Osteocyte (in vitro differentiated cells): ENCODE measurements at regions not wholly inside any gene's neighbourhood (a gene's known extent, or its start where the extent isn't known, plus 50 kb on each side); places are given as distances from the start of the nearest gene placed in this dataset.
A peak's percentile ranks its signal among the peaks of the same experiment; 100 is the strongest.

Experiments
- DNase-seq: peaks from one replicate; pipeline ENCODE4 v3.0.0; 2021; ENCODE audit warnings: mixed read lengths; ENCODE audit not compliant: unreplicated experiment; ENCODE audit errors: extremely low spot score
- H3K27ac Mint-ChIP-seq: one replicate; pipeline ENCODE4 v1.8.0; 2021; ENCODE audit warnings: mild to moderate bottlenecking, mixed read lengths; ENCODE audit not compliant: unreplicated experiment
- H3K27me3 Mint-ChIP-seq: one replicate; pipeline ENCODE4 v1.8.0; 2021; ENCODE audit warnings: mixed read lengths; ENCODE audit not compliant: unreplicated experiment
- H3K36me3 Mint-ChIP-seq: one replicate; pipeline ENCODE4 v1.8.0; 2021; ENCODE audit warnings: mixed read lengths; ENCODE audit not compliant: unreplicated experiment
- H3K4me1 Mint-ChIP-seq: one replicate; pipeline ENCODE4 v1.8.0; 2021; ENCODE audit warnings: mixed read lengths; ENCODE audit not compliant: unreplicated experiment
- H3K4me3 Mint-ChIP-seq: one replicate; pipeline ENCODE4 v1.8.0; 2021; ENCODE audit warnings: mild to moderate bottlenecking, moderate library complexity, mixed read lengths; ENCODE audit not compliant: unreplicated experiment
- H3K9me3 Mint-ChIP-seq: one replicate; pipeline ENCODE4 v1.8.0; 2021; ENCODE audit warnings: mixed read lengths; ENCODE audit not compliant: unreplicated experiment
- TF ChIP-seq, protein P1 (sequence below): fragments of 200-600 bp; sonication (generic); IDR thresholded peaks from 2 replicates; pipeline ENCODE4 v1.5.0; 2021; ENCODE audit warnings: antibody characterized with exemption, mild to moderate bottlenecking, moderate library complexity

DNA sequence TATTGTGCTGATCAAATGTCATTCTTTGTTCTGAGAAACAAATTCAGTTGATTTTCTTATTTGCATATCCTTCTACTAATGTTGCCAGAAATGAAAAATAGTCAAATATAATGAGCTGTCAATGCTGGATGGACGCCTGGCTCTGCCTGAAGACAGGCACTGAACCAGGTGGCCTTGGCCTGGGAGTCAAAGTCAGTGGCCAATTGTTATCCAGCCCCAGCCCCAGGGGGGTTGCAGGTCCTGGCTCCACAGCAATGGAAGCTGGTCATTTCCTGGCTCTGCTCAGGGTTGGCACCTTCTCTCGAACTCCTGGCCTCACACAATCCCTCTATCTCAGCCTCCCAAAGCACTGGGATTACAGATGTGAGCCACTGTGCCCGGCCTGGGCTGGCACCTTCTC lies 176.8 kb upstream of the GLI2 start:
- H3K36me3 Mint-ChIP-seq = no peaks in the 10 kb centered on the region
- no peak overlapping the region for H3K4me3 Mint-ChIP-seq
- TF ChIP-seq, protein P1, sequence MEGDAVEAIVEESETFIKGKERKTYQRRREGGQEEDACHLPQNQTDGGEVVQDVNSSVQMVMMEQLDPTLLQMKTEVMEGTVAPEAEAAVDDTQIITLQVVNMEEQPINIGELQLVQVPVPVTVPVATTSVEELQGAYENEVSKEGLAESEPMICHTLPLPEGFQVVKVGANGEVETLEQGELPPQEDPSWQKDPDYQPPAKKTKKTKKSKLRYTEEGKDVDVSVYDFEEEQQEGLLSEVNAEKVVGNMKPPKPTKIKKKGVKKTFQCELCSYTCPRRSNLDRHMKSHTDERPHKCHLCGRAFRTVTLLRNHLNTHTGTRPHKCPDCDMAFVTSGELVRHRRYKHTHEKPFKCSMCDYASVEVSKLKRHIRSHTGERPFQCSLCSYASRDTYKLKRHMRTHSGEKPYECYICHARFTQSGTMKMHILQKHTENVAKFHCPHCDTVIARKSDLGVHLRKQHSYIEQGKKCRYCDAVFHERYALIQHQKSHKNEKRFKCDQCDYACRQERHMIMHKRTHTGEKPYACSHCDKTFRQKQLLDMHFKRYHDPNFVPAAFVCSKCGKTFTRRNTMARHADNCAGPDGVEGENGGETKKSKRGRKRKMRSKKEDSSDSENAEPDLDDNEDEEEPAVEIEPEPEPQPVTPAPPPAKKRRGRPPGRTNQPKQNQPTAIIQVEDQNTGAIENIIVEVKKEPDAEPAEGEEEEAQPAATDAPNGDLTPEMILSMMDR = no peak
- peaks cover 38% of the 10 kb centered on the region for H3K27me3 Mint-ChIP-seq
- H3K27ac Mint-ChIP-seq = peak overlapping the region; percentile 54
- DNase-seq = no peak
- peaks cover 21% of the 10 kb centered on the region for H3K4me1 Mint-ChIP-seq
- H3K9me3 Mint-ChIP-seq = no peaks in the 10 kb centered on the region

DNA sequence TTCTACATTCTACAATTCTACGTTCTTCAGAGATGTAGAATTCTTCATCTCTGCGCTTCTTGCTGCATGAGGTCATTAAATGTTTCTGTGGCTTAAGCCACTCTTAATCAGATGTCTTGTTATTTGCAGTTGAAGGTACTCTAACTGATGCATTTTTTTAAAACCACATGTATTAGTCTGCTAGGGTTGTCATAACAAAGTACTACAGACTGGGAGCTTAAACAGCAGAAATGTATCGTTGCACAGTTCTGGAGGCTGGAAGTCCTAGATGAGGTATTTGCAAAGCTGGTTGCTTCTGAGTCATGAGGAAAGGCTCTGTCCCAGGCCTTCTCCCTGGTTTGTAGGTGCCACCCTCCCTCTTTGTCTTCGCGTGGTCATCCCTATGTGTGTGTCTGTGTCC lies 176.3 kb upstream of the GLI2 start:
- Mint-ChIP-seq H3K27me3 (peaks cover 34% of the 10 kb centered on the region), H3K36me3 (no peaks in the 10 kb centered on the region), H3K4me3 (no peak overlapping the region), H3K27ac (peak overlapping the region; percentile 70), H3K9me3 (no peaks in the 10 kb centered on the region), H3K4me1 (peaks cover 21% of the 10 kb centered on the region)
- TF ChIP-seq, protein P1 = no peak
- no peak for DNase-seq

DNA sequence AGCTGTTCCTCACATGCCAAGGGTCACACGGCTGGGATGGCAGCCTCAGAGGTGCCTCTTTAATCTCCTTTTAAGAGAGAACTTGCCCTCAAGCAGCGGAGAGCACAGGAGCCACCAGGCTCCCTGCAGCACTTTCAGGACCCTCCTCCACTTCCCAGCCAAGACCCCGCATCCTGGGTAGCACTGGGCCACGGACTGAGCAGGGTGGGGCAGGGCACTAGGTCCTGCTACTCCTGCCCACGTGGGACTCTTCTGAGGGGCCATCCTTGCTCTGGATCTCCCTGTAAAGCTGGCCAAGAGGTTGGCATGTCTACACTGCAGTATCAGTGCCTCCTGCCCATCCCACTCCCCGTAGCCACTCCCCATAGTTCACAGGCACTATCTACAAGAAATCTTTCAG lies 175.3 kb upstream of the GLI2 start:
- H3K4me1 Mint-ChIP-seq = peaks cover 21% of the 10 kb centered on the region
- no peak for DNase-seq
- no peak overlapping the region for H3K27ac Mint-ChIP-seq
- no peaks in the 10 kb centered on the region for H3K36me3 Mint-ChIP-seq
- TF ChIP-seq, protein P1 = no peak
- H3K27me3 Mint-ChIP-seq = peaks cover 26% of the 10 kb centered on the region
- no peak overlapping the region for H3K4me3 Mint-ChIP-seq
- no peaks in the 10 kb centered on the region for H3K9me3 Mint-ChIP-seq

DNA sequence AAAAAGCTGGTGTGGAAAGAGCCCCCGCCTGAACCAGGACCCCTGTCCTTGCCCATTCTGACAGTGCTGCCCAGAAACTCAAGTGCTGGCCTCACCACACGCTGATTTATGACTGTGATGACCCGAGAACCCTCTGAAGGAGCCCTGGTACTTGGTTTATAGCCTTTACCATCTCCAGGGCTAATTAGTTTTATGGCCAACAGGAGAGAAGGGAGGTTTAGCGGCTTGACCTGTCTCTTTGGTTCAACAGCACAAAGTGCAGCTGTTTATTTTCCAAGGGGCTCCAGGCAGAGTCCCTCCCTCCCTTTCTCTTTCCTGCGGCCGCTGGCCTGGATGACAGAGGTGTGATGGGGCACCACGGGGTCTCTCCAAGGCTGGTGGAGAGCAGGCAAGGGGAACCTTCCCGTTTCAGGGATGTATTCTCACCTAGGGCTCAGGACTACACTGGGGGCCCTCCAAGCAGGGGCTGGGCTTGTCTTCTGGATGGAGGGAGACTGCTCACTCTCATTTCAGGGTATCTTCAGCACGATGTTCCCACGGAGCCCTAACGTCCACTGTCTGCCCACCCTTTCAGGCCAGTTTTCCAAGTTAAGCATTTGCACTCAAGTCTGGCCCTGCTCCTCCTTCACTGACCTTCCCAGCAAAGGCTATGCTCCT lies 174.2 kb upstream of the GLI2 start:
- H3K9me3 Mint-ChIP-seq = no peaks in the 10 kb centered on the region
- H3K27me3 Mint-ChIP-seq = peaks cover 28% of the 10 kb centered on the region
- TF ChIP-seq, protein P1 = no peak
- H3K27ac Mint-ChIP-seq = no peak overlapping the region
- H3K4me3 Mint-ChIP-seq = no peak overlapping the region
- no peaks in the 10 kb centered on the region for H3K36me3 Mint-ChIP-seq
- H3K4me1 Mint-ChIP-seq = peaks cover 24% of the 10 kb centered on the region
- no peak for DNase-seq

DNA sequence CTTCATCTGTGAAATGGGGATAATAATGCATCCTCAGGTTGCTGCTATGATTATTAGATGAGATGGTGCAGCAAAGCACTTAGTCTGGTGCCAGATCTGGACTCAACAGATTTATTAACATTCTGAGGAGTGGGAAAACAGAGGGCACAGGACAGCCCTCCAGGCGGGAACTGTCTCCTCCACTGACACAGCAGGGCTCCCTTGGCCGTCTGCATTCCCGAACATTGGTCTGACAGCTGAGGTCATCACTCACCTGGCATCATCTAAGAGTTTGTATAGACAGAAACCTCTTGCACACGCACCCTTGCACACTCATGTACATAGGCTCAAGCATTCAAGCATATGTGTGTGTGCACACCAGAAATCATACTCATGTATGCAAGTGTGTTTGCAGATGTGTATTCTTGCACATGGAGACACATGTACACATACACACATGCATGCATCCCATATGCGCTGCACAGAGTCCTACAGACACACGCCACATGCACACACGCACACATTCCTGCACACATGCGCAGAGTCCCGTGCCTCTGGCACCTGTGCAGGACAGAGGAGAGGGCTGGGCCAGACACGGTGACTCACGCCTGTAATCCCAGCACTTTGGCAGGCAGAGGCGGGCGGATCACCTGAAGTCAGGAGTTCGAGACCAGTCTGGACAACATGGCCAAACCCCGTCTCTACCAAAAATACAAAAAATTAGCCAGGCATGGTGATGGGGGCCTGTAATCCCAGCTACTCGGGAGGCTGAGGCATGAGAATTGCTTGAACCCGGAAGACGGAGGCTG lies 173.3 kb upstream of the GLI2 start:
- H3K4me3 Mint-ChIP-seq = no peak overlapping the region
- peaks cover 24% of the 10 kb centered on the region for H3K27me3 Mint-ChIP-seq
- TF ChIP-seq, protein P1 = no peak
- DNase-seq = no peak
- H3K9me3 Mint-ChIP-seq = no peaks in the 10 kb centered on the region
- no peaks in the 10 kb centered on the region for H3K36me3 Mint-ChIP-seq
- H3K4me1 Mint-ChIP-seq = peaks cover 24% of the 10 kb centered on the region
- no peak overlapping the region for H3K27ac Mint-ChIP-seq
